ENCODE measurements at regions not wholly inside any gene's neighbourhood (a gene's known extent, or its start where the extent isn't known, plus 50 kb on each side); places are given as distances from the start of the nearest gene placed in this dataset.

- peaks cover 26% of the 10 kb centered on the region for H3K27me3 Mint-ChIP-seq
- H3K36me3 Mint-ChIP-seq, result no peaks in the 10 kb centered on the region
- DNase-seq (no peak), ATAC-seq (no peak)
- H3K4me1 Mint-ChIP-seq, result no peaks in the 10 kb centered on the region
- H3K4me3 Mint-ChIP-seq, result no peak overlapping the region
- CTCF ChIA-PET, result interaction anchor here (1.1 to 1.5 kb wide), 2 partner anchors 25 to 49 kb away, joined by 3 to 5 read pairs; no protein-coding TSS in a partner anchor
- H3K27ac Mint-ChIP-seq, result no peak overlapping the region
- no peaks in the 10 kb centered on the region for H3K9me3 Mint-ChIP-seq (ENCODE audit: low read depth)
Observed at GRCh38 chr22:22397875-22398524, 110.5 kb downstream of the ZNF280B start.

- no peaks in the 10 kb centered on the region for H3K4me1 Mint-ChIP-seq
- no peaks in the 10 kb centered on the region for H3K36me3 Mint-ChIP-seq
- CTCF ChIA-PET, result interaction anchor here (1.1 to 1.5 kb wide), 2 partner anchors 24 to 50 kb away, joined by 3 to 5 read pairs; no protein-coding TSS in a partner anchor
- peaks cover 26% of the 10 kb centered on the region for H3K27me3 Mint-ChIP-seq
- DNase-seq, result no peak
- no peaks in the 10 kb centered on the region for H3K9me3 Mint-ChIP-seq (ENCODE audit: low read depth)
- H3K27ac Mint-ChIP-seq, result no peak overlapping the region
- H3K4me3 Mint-ChIP-seq, result no peak overlapping the region
- ATAC-seq, result no peak
Observed at GRCh38 chr22:22398530-22399327, 109.8 kb downstream of the ZNF280B start.

- H3K9me3 Mint-ChIP-seq (ENCODE audit: low read depth), result no peaks in the 10 kb centered on the region
- DNase-seq (no peak), ATAC-seq (no peak)
- no peak overlapping the region for H3K27ac Mint-ChIP-seq
- peaks cover 18% of the 10 kb centered on the region for H3K27me3 Mint-ChIP-seq
- CTCF ChIA-PET, result interaction anchor here (0.9 kb wide), 1 partner anchor 57 kb away, joined by 3 read pairs; no protein-coding TSS in a partner anchor
- no peak overlapping the region for H3K4me3 Mint-ChIP-seq
- no peaks in the 10 kb centered on the region for H3K4me1 Mint-ChIP-seq
- no peaks in the 10 kb centered on the region for H3K36me3 Mint-ChIP-seq
Observed at GRCh38 chr22:22400099-22400498, 108.4 kb downstream of the ZNF280B start.

GRCh38 chr22:22400964-22401363, 107.6 kb downstream of the ZNF280B start:
- Mint-ChIP-seq H3K4me1 (no peaks in the 10 kb centered on the region), H3K27me3 (peaks cover 16% of the 10 kb centered on the region), H3K36me3 (no peaks in the 10 kb centered on the region), H3K9me3 (ENCODE audit: low read depth) (no peaks in the 10 kb centered on the region), H3K27ac (no peak overlapping the region), H3K4me3 (no peak overlapping the region)
- CTCF ChIA-PET, result interaction anchor here (0.9 kb wide), 1 partner anchor 58 kb away, joined by 3 read pairs; no protein-coding TSS in a partner anchor
- DNase-seq (no peak), ATAC-seq (no peak)

- Mint-ChIP-seq H3K9me3 (ENCODE audit: low read depth) (no peaks in the 10 kb centered on the region), H3K4me1 (no peaks in the 10 kb centered on the region), H3K27ac (no peak overlapping the region), H3K36me3 (no peaks in the 10 kb centered on the region), H3K4me3 (no peak overlapping the region), H3K27me3 (peaks cover 17% of the 10 kb centered on the region)
- DNase-seq, result no peak
- no peak for ATAC-seq
- CTCF ChIA-PET, result no interaction called here
Observed at GRCh38 chr22:22401381-22401780, 107.2 kb downstream of the ZNF280B start.

- no peaks in the 10 kb centered on the region for H3K9me3 Mint-ChIP-seq (ENCODE audit: low read depth)
- H3K27ac Mint-ChIP-seq, result no peak overlapping the region
- no peak overlapping the region for H3K4me3 Mint-ChIP-seq
- DNase-seq, result no peak
- CTCF ChIA-PET, result no interaction called here
- no peaks in the 10 kb centered on the region for H3K4me1 Mint-ChIP-seq
- no peak for ATAC-seq
- peaks cover 26% of the 10 kb centered on the region for H3K27me3 Mint-ChIP-seq
- H3K36me3 Mint-ChIP-seq, result no peaks in the 10 kb centered on the region
Observed at GRCh38 chr22:22403306-22403705, 105.2 kb downstream of the ZNF280B start.

- Mint-ChIP-seq H3K4me3 (no peak overlapping the region), H3K27ac (no peak overlapping the region), H3K4me1 (no peaks in the 10 kb centered on the region), H3K27me3 (peaks cover 30% of the 10 kb centered on the region), H3K36me3 (no peaks in the 10 kb centered on the region), H3K9me3 (ENCODE audit: low read depth) (no peaks in the 10 kb centered on the region)
- DNase-seq (no peak), ATAC-seq (no peak)
- CTCF ChIA-PET, result no interaction called here
Observed at GRCh38 chr22:22403771-22404170, 104.8 kb downstream of the ZNF280B start.

- DNase-seq, result no peak
- H3K9me3 Mint-ChIP-seq (ENCODE audit: low read depth), result no peaks in the 10 kb centered on the region
- H3K4me3 Mint-ChIP-seq, result no peak overlapping the region
- no peaks in the 10 kb centered on the region for H3K36me3 Mint-ChIP-seq
- no peak for ATAC-seq
- H3K27ac Mint-ChIP-seq, result no peak overlapping the region
- H3K27me3 Mint-ChIP-seq, result peaks cover 32% of the 10 kb centered on the region
- CTCF ChIA-PET, result no interaction called here
- no peaks in the 10 kb centered on the region for H3K4me1 Mint-ChIP-seq
Observed at GRCh38 chr22:22404598-22405284, 103.8 kb downstream of the ZNF280B start.

GRCh38 chr22:22406445-22407027, 102.0 kb downstream of the ZNF280B start:
- peaks cover 2% of the 10 kb centered on the region for H3K4me1 Mint-ChIP-seq
- H3K36me3 Mint-ChIP-seq, result no peaks in the 10 kb centered on the region
- H3K9me3 Mint-ChIP-seq (ENCODE audit: low read depth), result no peaks in the 10 kb centered on the region
- H3K27me3 Mint-ChIP-seq, result peaks cover 39% of the 10 kb centered on the region
- ATAC-seq, result no peak
- no peak overlapping the region for H3K27ac Mint-ChIP-seq
- CTCF ChIA-PET, result interaction anchor here (1.2 kb wide), 1 partner anchor 16 kb away, joined by 5 read pairs; no protein-coding TSS in a partner anchor
- H3K4me3 Mint-ChIP-seq, result no peak overlapping the region
- DNase-seq, result no peak

- Mint-ChIP-seq H3K27me3 (peaks cover 44% of the 10 kb centered on the region), H3K27ac (no peak overlapping the region), H3K36me3 (no peaks in the 10 kb centered on the region), H3K4me3 (no peak overlapping the region), H3K4me1 (peaks cover 2% of the 10 kb centered on the region), H3K9me3 (ENCODE audit: low read depth) (no peaks in the 10 kb centered on the region)
- ATAC-seq, result no peak
- CTCF ChIA-PET, result interaction anchor here (1.6 kb wide), 1 partner anchor 15 kb away, joined by 3 read pairs; no protein-coding TSS in a partner anchor
- DNase-seq, result no peak
Observed at GRCh38 chr22:22407061-22407460, 101.5 kb downstream of the ZNF280B start.

GRCh38 chr22:22408269-22408668, 100.3 kb downstream of the ZNF280B start:
- DNase-seq (no peak), ATAC-seq (no peak)
- Mint-ChIP-seq H3K27me3 (peaks cover 56% of the 10 kb centered on the region), H3K9me3 (ENCODE audit: low read depth) (no peaks in the 10 kb centered on the region), H3K4me3 (no peak overlapping the region), H3K4me1 (peaks cover 2% of the 10 kb centered on the region), H3K27ac (no peak overlapping the region), H3K36me3 (no peaks in the 10 kb centered on the region)
- CTCF ChIA-PET, result interaction anchor here (1.6 kb wide), 1 partner anchor 14 kb away, joined by 3 read pairs; no protein-coding TSS in a partner anchor

GRCh38 chr22:22408731-22409696, 99.5 kb downstream of the ZNF280B start:
- CTCF ChIA-PET, result no interaction called here
- ATAC-seq (peak; percentile 33), DNase-seq (no peak)
- peaks cover 63% of the 10 kb centered on the region for H3K27me3 Mint-ChIP-seq
- peaks cover 2% of the 10 kb centered on the region for H3K4me1 Mint-ChIP-seq
- H3K9me3 Mint-ChIP-seq (ENCODE audit: low read depth), result no peaks in the 10 kb centered on the region
- H3K27ac Mint-ChIP-seq, result no peak overlapping the region
- H3K36me3 Mint-ChIP-seq, result no peaks in the 10 kb centered on the region
- no peak overlapping the region for H3K4me3 Mint-ChIP-seq
